NCI-H82 (cell line): ENCODE measurements at regions not wholly inside any gene's neighbourhood (a gene's known extent, or its start where the extent isn't known, plus 50 kb on each side); places are given as distances from the start of the nearest gene placed in this dataset.
A peak's percentile ranks its signal among the peaks of the same experiment; 100 is the strongest.

ENCODE experiments used
- DNase-seq: peaks from one replicate; lab custom pipeline; 2025; lab: John Stamatoyannopoulos, UW

GRCh38 chr15:89399238-89400115 lies 64.9 kb upstream of the POLG start:
- peak; percentile 79 for DNase-seq

- DNase-seq, result peak; percentile 55
These were observed 64.2 kb upstream of the POLG start for GRCh38 chr15:89398896-89399237.

GRCh38 chr15:89397653-89398023 lies 63.0 kb upstream of the POLG start:
- no peak for DNase-seq

GRCh38 chr15:89396723-89397652 lies 62.4 kb upstream of the POLG start:
- peak; percentile 38 for DNase-seq

DNA sequence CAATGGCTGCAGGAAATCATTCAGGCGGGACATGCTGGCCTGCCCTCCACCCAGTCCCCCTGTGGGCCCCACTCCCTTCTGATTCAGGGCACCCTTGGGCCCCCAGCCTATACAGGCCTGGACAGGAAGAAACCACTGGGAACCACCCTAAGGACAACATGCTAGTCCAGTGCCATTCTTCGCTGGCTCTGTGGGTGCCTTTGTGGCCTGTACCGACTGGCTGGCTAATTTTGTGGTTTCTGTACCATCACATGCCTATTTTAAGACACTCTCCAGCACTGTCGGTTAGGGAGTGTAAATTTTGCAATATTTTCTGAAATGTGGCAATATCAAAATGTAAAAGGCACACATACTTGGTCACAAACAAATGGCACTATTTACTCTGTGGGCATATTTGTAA lies 61.4 kb upstream of the POLG start:
- no peak for DNase-seq

- DNase-seq, result no peak
These were observed 60.8 kb upstream of the POLG start for GRCh38 chr15:89395461-89395871.

DNA sequence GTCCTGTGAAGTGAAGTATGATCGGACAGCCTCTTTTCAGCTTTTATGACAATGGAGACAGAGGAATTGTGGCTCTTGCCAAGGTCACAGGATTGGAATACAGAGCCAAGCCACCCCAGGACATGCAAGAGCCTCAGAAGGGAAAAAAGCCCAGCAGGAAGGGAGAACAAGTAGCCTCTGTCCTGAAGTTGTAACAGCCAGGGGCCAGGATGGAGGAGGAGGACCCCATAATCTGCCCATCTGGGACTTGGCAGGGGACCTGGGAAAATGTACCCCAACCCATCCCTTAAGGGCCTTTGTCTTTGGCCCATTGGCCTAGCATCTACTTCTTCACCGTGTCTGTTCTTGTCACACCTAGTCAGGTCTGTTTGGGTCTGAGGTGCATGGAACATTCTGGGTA lies 60.4 kb upstream of the POLG start:
- DNase-seq, result no peak

- DNase-seq, result no peak
These were observed 58.4 kb upstream of the POLG start for GRCh38 chr15:89393056-89393455.

DNA sequence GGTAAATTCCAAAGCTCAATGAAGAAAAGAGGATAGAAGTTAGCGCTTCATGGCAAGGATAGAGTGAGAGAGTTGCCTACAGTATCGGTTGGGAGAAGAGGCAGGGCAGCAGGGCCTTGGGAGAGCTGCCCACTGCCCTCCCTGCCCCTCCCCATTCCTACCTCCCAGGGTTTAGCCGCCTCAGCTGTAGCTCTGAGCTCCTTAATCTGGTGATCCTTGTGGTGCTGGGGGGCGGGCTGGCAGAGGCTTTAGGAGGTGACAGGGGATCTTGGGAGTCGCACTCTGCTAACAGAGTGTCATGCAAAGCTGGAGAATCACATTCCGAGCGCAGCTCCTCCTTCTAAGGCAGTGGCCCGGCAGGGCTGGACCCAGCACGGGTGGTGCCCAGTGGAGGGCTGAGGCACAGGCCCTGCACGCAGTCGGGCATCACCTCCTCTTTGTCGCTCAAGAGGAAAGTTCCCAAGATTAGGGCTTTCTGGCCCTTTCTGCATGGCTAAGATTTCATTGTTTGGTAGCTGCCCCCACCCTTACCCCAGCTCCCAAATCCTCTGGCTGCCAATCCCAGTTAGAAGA lies 57.1 kb upstream of the POLG start:
- DNase-seq, result peak; percentile 98

GRCh38 chr15:89389841-89390603 lies 55.4 kb upstream of the POLG start:
- DNase-seq, result peak; percentile 75

DNA sequence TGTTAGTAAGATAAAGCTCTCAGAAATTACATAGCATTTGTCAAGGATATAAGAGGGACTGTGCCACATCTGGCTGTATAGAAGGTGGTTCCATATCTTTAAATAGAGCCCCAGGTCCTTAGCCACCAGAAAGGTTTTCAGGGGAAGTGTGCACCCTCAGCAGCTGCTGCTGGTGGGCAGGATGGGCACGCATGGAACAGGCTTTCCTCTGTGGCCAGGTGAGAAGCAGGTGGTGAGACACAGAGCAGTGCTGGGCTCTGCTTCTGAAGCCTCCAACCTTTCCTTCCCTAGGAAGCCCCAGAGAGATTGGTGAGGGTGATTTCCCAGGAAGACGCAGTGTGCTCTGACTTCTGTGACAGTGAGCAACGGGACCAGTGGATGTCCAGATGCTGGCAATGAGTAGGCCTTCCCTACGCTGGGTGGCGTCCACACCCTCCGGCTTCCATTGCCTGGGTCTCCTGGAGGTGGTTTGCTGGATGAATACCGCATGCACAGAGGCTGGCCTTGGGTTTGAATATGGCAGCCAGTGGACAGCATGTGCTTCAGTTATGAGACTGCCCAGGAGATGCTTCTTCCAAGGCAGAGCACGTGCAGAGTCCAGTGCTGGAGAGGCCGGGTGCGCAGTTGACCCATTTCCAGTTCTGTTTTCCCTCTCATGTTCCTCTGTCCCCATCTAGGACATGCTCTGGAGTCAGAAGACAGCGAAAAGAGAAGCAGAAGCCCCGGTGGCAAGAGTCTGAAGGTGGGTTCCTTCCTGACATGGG lies 52.7 kb upstream of the POLG start:
- DNase-seq, result no peak

- DNase-seq, result no peak
These were observed 51.1 kb upstream of the POLG start for GRCh38 chr15:89385596-89386331.
